GM18951 (cell line): ENCODE measurements at regions not wholly inside any gene's neighbourhood (a gene's known extent, or its start where the extent isn't known, plus 50 kb on each side); places are given as distances from the start of the nearest gene placed in this dataset.

Source experiments
- POLR2A ChIP-seq: IDR thresholded peaks from 4 replicates; pipeline ENCODE4 v1.6.1; 2011; ENCODE audit warnings: mild to moderate bottlenecking; ENCODE audit not compliant: insufficient read length, insufficient read depth; ENCODE audit errors: extremely low read depth
- in situ Hi-C: fragments of 300-500 bp; cut with MboI; formaldehyde crosslinking; loops from one replicate; pipeline ENCODE4 v1.12.0; 2022; ENCODE audit warnings: low sequenced_read_pairs, mixed read lengths, inconsistent platforms; ENCODE audit not compliant: unreplicated experiment

DNA sequence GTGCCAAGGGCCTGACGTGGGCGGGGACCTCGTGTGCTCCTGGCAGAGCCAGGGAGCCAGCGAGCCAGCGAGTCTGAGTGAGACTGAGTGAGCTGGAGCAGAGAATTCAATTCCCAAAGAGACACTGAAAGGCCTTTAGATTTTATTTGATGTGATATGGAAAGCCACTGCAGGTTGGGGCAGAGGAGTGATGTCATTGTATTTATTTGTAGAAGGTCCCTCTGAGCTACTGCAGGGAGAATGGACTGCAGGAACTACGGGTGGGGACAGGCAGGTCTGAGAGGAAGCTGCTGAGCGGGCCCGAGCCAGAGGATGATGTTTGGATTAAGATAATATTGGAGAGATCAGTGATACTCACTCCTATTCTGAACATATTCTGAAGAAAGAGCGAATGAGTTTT lies 445.8 kb upstream of the ANKRD30A start:
- TF ChIP-seq POLR2A: no peak
- in situ Hi-C loops: no loop called here

DNA sequence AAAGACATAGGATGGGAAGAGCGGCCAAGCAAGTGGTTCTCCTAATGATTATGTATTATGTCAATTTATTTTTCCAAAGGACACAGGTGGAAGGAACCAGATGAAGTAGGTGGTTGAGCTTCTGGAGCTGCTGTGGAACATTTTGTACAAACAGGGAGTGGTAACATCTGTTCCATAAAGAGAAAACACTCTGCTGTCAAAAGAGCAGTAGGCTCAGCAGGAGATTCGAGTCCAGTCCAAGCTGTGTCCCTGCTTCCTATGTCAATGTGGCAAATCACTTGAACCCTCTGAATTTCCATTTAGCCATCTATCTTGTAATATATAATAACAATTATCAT lies 448.0 kb upstream of the ANKRD30A start:
- no peak for TF ChIP-seq POLR2A
- in situ Hi-C loops: no loop called here

DNA sequence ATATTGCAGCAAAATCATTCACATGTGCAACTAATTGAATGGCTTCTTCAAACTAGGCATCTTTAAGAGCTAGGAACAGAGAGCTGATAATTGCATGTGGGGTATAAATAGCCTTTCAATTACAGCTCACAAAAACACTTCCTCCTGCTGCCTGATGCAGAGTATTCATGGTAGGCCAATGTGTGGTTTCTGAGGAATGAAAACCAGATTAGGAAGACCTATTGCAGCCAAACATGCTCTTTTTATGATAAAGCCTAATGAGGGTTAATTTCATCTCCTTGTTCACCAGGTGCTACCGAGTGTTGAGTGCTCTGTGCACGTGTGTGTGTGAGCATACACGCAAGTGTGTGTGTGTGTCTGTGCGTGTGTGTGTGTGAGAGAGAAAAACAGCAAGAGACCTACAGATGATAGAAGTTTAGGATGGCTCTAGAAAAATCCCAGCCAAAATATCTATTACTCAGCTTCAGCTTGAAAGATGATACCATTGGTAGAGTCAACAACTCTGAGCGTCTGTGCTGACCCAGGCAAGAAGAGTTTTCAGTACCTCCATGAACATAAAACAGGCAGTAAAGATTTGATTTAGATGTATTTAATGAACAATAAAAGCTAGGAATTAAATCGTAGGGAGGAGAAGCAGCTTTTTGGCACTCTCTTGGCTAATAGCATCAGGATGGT lies 448.5 kb upstream of the ANKRD30A start:
- in situ Hi-C loops: no loop called here

DNA sequence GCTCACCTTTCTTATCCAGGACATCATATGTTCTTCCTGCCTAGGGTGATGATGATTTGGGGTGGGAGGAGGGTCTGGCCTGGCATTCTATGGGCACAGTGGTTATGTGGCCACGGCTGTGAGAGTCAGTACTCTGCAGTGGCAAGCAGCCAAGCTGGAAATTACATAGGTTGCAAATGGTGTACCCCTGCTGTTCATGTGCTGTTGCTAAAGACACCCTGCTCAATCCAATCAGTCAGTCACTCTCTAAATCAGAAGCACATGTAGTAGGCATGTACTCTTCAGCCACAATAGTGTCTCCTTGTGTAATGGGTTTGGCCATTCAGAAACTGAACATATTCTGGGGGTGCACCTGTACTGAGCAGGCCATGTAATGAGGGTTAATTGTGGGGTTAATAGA lies 449.1 kb upstream of the ANKRD30A start:
- TF ChIP-seq POLR2A: no peak
- in situ Hi-C loops: no loop called here

More for the DNA sequence above, 448.5 kb upstream of the ANKRD30A start:
- TF ChIP-seq POLR2A: no peak

DNA sequence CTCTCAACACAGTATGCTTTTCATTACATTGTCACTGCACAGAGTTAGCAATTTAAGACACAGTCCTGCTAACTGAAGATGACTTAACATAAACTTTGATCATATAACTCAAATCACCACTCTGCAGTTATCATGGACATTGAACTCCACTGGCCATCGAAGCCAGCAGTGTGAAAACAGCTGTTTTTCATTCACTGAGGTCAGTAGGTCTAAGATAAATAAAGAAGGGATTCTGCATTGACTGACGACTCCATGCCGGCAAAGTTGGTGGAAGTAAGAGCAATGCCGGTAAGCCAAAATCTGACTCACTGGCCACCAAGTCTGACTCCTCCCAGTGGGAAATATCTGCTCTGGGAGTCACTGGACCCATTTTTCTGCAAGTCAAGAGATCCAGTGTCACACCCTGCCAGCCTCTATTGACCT lies 449.9 kb upstream of the ANKRD30A start:
- in situ Hi-C loops: no loop called here
- TF ChIP-seq POLR2A: no peak

DNA sequence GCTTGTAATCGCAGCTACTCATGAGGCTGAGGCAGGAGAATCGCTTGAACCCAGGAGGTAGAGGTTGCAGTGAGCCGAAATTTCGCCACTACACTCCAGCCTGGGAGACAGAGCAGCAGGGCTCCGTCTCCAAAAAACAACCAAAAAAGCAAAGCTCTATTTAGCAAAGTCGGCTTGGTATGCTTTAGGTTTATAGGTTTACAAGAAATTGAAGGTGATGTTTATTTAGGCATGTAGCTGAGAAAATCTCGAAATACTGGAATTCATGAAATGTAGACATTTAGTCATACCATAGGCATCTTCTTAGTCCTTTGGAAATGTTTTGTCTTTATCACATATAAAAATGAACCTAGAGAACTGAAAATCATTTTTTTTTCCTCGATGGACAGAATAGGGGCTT lies 453.8 kb upstream of the ANKRD30A start:
- no peak for TF ChIP-seq POLR2A
- in situ Hi-C loops: no loop called here

DNA sequence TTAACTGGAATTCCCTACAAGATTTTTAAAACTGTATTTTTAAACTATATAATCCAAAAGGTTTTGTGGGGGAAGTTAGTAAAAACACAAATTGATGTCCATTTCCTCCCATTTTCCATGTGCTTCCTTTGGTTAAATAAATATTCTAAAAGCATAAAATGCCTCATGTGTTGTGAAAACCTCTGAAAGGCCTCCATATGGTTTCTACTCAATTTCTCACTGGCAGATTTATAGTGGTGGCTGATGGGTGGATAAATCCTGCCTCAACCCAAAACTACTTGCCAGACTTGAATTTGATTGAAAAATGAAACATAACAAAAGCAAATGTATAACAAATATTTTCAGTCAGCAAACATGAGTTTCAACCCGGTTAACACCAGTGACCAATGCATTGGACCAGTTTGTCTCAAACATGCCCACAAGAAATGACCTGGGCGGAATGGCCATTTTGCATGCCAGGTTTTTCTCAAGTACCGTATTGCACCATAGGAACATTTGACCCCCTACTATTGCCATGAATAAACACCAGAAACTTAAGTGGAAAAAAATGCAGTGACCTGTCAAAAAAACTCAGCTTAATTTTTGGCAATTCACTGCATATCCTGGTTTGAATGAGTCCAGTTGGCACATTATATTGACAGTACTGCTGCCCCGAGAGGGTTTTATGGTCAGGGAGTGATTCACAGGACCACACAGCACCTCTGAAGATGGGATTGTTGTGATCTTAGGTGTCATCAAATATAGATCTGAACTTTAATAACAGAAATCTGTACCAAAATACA lies 454.6 kb upstream of the ANKRD30A start:
- in situ Hi-C loops: no loop called here
- no peak for TF ChIP-seq POLR2A

DNA sequence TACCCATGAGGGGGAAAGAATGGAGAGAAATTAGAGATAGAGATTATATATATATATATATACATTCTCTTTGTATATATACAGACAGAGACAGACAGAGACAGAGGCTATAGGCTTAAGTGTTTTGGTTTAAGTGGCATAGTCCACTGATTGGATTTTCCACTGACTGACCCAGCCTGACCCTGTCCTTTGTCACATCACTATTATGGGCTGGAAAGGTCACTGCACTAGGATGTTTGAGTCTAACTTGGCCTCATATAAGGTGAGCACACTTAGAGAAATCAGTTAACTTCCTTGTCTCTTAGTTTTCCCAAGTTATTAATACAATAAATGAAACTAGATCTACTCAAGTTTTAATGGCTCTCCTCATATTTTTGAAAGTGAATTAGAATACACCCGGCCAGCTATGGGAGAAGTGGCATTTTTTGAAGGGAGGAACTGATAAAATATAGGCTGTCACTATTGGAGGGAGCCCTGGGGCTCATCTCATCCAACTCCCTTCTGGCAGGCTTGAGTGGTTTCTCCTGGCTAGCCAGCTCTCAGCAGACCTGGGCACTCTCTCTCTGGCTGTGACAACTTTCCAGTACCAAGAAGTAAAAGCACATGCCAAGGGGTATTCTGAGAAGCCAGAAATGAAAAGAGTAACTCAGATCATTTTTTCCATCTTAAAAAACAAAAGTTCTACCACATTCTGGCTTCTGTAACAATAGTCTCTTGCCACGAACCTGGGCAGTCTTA lies 455.6 kb upstream of the ANKRD30A start:
- in situ Hi-C loops: no loop called here
- no peak for TF ChIP-seq POLR2A

DNA sequence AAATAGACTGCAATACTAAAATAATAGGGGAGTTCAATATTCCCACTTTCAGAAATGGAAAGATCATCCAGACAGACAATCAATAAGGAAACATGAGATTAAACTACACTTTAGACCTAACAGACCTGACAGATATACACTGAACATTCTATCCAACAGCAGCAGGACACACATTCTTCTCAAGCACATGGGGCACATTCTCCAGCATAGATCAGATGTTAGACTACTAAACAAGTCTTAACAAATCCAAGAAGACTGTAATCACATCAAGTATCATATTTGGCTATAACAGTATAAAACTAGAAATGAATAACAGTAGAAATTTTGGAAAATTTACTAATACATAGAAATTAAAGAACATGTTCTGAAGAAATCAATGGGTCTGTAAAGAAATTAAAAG lies 458.9 kb upstream of the ANKRD30A start:
- TF ChIP-seq POLR2A: no peak
- in situ Hi-C loops: no loop called here

DNA sequence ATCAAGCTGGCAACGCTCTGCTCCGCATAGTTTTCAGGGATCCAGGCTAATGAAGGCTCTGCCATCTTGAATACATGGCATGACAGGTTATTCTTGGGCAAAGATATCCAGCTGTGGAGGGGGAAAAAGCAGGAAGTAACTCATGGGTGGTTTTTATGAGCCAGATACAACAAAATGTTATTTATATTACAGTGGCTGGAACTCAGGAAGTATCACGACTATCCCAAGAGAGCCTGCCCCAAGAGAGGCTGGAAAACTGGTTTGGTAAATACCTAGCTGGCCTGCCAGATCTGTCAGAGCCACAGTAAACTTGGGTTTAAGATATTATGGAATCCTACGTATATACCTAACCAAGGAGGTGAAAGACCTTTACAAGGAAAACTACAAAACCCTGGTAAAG lies 462.8 kb upstream of the ANKRD30A start:
- TF ChIP-seq POLR2A: no peak
- in situ Hi-C loops: no loop called here

DNA sequence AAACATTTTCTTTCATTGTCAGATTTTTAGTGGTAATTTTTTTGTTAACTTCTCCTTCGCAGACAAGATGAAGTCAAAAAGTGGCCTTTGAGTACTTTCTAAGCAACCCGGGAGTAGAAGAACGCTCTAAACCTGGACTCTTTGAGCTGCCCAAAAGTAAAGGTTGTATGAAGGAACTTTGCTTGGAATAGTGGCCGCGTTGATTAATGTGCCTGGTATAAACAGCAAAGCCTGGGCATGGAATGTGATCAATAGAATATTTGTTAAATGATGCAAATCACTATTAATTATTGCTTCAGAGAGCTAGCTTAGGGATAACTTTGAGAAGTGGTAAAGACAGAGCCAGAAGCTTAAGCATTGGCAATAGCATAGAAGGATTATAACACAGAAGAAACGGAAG lies 475.1 kb upstream of the ANKRD30A start:
- in situ Hi-C loops: no loop called here
- no peak for TF ChIP-seq POLR2A

DNA sequence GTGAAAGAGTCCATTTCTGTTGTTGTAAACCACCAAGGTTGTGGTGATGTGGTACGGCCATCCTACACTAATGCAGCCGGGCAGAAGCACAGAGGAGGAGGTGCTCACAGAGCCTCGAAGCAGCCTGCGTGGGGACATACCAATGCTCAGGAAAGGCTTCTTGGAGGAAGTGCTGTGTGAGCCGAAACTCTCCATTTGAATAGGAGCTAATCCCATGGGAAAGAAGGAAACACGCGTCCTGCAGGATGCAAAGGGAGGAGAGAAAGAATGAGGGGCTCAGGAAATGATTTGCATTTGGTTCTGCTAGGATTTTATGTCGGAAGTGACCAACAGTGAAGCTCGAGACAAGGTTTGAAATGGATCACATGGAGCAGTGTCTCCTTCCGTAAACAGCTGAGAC lies 477.9 kb upstream of the ANKRD30A start:
- in situ Hi-C loops: no loop called here
- TF ChIP-seq POLR2A: no peak

DNA sequence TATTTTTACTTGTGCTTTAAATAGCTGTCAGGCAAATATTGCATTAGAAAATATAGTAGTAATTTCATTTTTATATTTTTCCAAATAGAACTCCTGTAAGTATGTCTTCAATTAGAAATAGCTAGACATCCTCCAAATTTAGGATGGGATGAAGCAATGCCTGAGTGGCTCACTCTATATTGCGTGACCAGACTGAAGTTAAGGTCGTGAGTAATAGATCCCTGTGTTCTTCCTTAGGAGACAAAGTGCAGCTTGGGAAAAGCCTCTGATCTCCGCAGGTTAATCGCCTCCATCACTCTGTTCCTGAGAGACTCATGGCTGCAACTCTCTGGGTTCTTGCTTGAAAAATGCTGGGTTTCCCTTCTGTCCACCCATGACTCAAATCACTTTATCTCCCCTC lies 484.8 kb upstream of the ANKRD30A start:
- no peak for TF ChIP-seq POLR2A
- in situ Hi-C loops: no loop called here
